Mucosa of stomach (tissue), 1 donor: ENCODE measurements at regions not wholly inside any gene's neighbourhood (a gene's known extent, or its start where the extent isn't known, plus 50 kb on each side); places are given as distances from the start of the nearest gene placed in this dataset.

Experiments
- H3K27me3 ChIP-seq: one replicate; pipeline ENCODE4 v1.7.0; 2013; ENCODE audit warnings: mild to moderate bottlenecking, low read length; ENCODE audit not compliant: control insufficient read depth, insufficient read depth
- H3K36me3 ChIP-seq: one replicate; pipeline ENCODE4 v1.7.0; 2013; ENCODE audit warnings: low read length; ENCODE audit not compliant: control insufficient read depth, insufficient read depth
- H3K4me1 ChIP-seq: one replicate; pipeline ENCODE4 v1.7.0; 2013; ENCODE audit warnings: mild to moderate bottlenecking, low read length; ENCODE audit not compliant: control insufficient read depth, insufficient read depth
- H3K4me3 ChIP-seq: one replicate; pipeline ENCODE4 v1.7.0; 2013; ENCODE audit warnings: low read length
- H3K9ac ChIP-seq: one replicate; pipeline ENCODE4 v1.7.0; 2013; ENCODE audit warnings: mild to moderate bottlenecking, low read length, moderate library complexity
- H3K9me3 ChIP-seq: one replicate; pipeline ENCODE4 v1.7.0; 2013; ENCODE audit warnings: mild to moderate bottlenecking, low read length, moderate library complexity; ENCODE audit not compliant: control insufficient read depth
- donor health status: Pancreatic carcinoma.

DNA sequence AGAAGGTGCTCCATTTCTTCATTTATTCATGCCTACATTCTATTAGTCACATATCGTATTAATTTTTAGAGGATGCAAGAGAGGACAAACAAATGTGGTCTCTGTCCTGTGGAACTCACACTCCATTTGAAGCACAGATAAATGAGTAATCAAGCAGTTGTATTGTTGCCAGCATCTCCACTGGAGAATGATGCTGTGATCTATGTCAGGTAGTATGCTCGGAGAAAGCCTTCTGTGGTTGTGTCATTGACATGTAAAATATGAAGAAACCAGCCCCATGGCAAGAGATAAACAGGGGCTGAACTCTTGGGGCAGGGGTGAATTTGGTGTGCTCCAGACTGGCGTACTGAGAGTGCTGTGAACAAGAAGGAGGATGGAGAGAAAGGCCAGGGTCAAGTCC is 101.2 kb downstream of the FASLG start:
- no peak overlapping the region for H3K4me3 ChIP-seq
- H3K9me3 ChIP-seq: no peaks in the 10 kb centered on the region
- no peaks in the 10 kb centered on the region for H3K27me3 ChIP-seq
- H3K9ac ChIP-seq: no peak overlapping the region
- no peaks in the 10 kb centered on the region for H3K36me3 ChIP-seq
- H3K4me1 ChIP-seq: no peaks in the 10 kb centered on the region

- Histone ChIP-seq H3K4me1 (no peaks in the 10 kb centered on the region), H3K27me3 (no peaks in the 10 kb centered on the region), H3K4me3 (no peak overlapping the region), H3K36me3 (no peaks in the 10 kb centered on the region), H3K9me3 (no peaks in the 10 kb centered on the region), H3K9ac (no peak overlapping the region)
Observed at GRCh38 chr1:172761581-172762486, 102.9 kb downstream of the FASLG start.

GRCh38 chr1:172763057-172763456 is 104.2 kb downstream of the FASLG start:
- Histone ChIP-seq H3K4me3 (no peak overlapping the region), H3K9ac (no peak overlapping the region), H3K36me3 (no peaks in the 10 kb centered on the region), H3K27me3 (no peaks in the 10 kb centered on the region), H3K4me1 (no peaks in the 10 kb centered on the region), H3K9me3 (no peaks in the 10 kb centered on the region)

- Histone ChIP-seq H3K36me3 (no peaks in the 10 kb centered on the region), H3K4me3 (no peak overlapping the region), H3K27me3 (no peaks in the 10 kb centered on the region), H3K4me1 (no peaks in the 10 kb centered on the region), H3K9ac (no peak overlapping the region), H3K9me3 (no peaks in the 10 kb centered on the region)
Observed at GRCh38 chr1:172764378-172764777, 105.5 kb downstream of the FASLG start.

- Histone ChIP-seq H3K9ac (no peak overlapping the region), H3K4me3 (no peak overlapping the region), H3K36me3 (no peaks in the 10 kb centered on the region), H3K9me3 (no peaks in the 10 kb centered on the region), H3K27me3 (no peaks in the 10 kb centered on the region), H3K4me1 (no peaks in the 10 kb centered on the region)
Observed at GRCh38 chr1:172766462-172766861, 107.6 kb downstream of the FASLG start.

DNA sequence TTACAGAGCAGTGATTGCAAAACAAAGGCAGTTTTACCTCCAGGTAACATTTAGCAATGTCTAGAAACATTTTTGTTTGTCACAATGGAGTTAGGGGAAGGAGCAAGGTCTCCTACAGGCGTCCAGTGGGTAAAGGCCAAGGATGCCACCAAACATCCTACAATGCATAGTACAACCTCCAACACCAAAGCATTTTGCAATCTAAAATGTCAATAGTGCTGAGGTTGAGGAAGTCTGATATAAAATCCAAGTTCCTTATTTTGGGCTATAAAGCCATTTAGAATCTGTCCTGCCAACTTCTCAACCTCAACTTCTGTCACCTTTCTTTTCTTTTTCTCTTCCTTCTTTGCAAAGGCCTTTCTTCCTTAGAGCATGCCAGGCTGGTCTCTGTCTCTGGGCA is 111.2 kb downstream of the FASLG start:
- Histone ChIP-seq H3K36me3 (no peaks in the 10 kb centered on the region), H3K4me3 (no peak overlapping the region), H3K9me3 (no peaks in the 10 kb centered on the region), H3K4me1 (no peaks in the 10 kb centered on the region), H3K27me3 (no peaks in the 10 kb centered on the region), H3K9ac (no peak overlapping the region)

DNA sequence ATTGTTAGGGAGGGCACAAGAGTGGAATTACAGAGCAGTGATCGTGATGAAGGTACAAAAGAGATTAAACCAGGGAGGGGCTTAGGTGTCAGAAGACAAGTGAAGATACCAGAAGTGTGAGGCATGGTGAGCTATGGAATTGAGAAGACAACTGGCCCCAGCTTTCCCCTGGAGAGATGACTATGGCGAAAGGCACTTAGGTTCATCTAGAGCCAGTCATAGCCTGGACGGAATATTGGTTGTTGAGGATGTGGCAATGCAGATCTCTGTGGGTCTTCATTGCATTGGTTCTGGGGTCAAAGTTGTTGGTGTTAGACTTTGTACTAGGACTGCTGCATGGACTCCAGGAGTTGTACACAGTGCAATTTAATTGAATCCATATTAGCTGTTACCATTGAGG is 115.7 kb downstream of the FASLG start:
- H3K9ac ChIP-seq: no peak overlapping the region
- H3K27me3 ChIP-seq: no peaks in the 10 kb centered on the region
- no peaks in the 10 kb centered on the region for H3K9me3 ChIP-seq
- H3K4me1 ChIP-seq: no peaks in the 10 kb centered on the region
- no peak overlapping the region for H3K4me3 ChIP-seq
- no peaks in the 10 kb centered on the region for H3K36me3 ChIP-seq

DNA sequence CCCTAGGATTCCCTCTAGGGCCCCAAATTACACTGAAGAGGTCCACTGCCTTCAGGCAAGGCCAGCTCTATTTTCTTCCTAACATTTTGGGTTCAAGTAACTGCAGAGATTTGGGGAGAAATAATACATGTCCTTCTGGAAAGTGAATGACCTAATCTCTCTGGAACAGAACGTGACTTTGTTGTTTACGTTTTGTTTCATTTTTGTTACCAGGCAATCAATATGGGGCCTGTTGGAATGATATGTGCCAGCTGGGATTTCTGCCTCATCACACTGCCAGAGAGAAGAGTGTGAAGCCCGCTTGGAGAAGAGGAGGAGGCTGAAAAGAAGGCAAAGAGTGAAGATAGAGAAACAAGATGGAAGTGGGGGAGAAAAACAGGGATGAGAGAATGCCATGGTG is 116.7 kb downstream of the FASLG start:
- no peaks in the 10 kb centered on the region for H3K4me1 ChIP-seq
- H3K36me3 ChIP-seq: no peaks in the 10 kb centered on the region
- no peaks in the 10 kb centered on the region for H3K9me3 ChIP-seq
- no peak overlapping the region for H3K9ac ChIP-seq
- no peaks in the 10 kb centered on the region for H3K27me3 ChIP-seq
- H3K4me3 ChIP-seq: no peak overlapping the region

GRCh38 chr1:172776071-172776470 is 117.2 kb downstream of the FASLG start:
- no peak overlapping the region for H3K4me3 ChIP-seq

DNA sequence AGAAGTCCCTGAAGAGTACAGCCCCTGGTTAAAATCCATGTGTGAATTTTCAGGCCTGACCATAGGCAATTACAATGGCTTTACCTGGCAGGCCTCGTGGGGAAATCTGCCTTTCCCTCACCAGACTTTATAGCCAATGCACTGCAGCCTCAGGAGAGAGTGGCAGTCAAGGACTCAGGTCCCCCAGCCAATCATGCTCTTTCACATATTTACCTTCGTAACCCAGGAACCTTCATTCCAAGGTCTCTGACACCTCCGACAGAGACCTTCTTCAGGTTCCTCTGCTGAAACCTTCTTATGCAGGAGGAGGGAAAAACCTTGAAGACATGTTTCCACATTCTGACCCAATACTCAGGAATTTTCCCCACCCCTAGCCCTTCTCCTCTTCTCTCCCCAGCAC is 118.9 kb downstream of the FASLG start:
- no peaks in the 10 kb centered on the region for H3K27me3 ChIP-seq
- H3K9me3 ChIP-seq: no peaks in the 10 kb centered on the region
- no peak overlapping the region for H3K9ac ChIP-seq
- no peak overlapping the region for H3K4me3 ChIP-seq
- no peaks in the 10 kb centered on the region for H3K36me3 ChIP-seq
- H3K4me1 ChIP-seq: no peaks in the 10 kb centered on the region

More at GRCh38 chr1:172776071-172776470, 117.2 kb downstream of the FASLG start:
- no peaks in the 10 kb centered on the region for H3K4me1 ChIP-seq
- H3K9ac ChIP-seq: no peak overlapping the region
- no peaks in the 10 kb centered on the region for H3K9me3 ChIP-seq
- no peaks in the 10 kb centered on the region for H3K27me3 ChIP-seq
- H3K36me3 ChIP-seq: no peaks in the 10 kb centered on the region

GRCh38 chr1:172778456-172779455 is 119.9 kb downstream of the FASLG start:
- Histone ChIP-seq H3K9ac (no peak overlapping the region), H3K4me3 (no peak overlapping the region), H3K4me1 (no peaks in the 10 kb centered on the region), H3K9me3 (no peaks in the 10 kb centered on the region), H3K27me3 (no peaks in the 10 kb centered on the region), H3K36me3 (no peaks in the 10 kb centered on the region)

- Histone ChIP-seq H3K27me3 (no peaks in the 10 kb centered on the region), H3K4me1 (no peaks in the 10 kb centered on the region), H3K4me3 (no peak overlapping the region), H3K9me3 (no peaks in the 10 kb centered on the region), H3K9ac (no peak overlapping the region), H3K36me3 (no peaks in the 10 kb centered on the region)
Observed at GRCh38 chr1:172779491-172779890, 120.6 kb downstream of the FASLG start.
